ENCODE measurements at regions not wholly inside any gene's neighbourhood (a gene's known extent, or its start where the extent isn't known, plus 50 kb on each side); places are given as distances from the start of the nearest gene placed in this dataset.
"Not testable (repeated sequence)": the region's sequence is repeated elsewhere in the genome, so short reads cannot be mapped to it uniquely, and the experiment has no call there.

DNA sequence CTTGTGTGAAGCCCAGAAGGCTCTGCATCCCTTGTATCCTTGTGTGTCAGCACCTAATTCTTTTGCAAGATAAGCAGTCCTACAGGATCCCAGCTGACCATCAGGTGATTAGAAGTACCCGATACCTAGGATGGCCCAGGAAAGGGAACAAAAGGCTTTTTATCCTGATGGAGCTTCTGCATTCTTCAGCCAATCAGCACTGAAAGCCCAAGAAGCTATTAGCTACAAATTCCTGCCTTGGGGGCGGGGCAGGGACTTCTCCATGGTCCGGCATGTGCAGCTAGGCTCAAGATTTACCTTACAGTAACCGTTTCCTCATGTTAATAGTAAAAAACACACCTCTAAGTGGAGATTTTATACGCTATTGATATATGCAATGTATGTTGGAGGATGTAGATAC lies 264.6 kb upstream of the THUMPD2 start:
- no peak for DNase-seq

DNA sequence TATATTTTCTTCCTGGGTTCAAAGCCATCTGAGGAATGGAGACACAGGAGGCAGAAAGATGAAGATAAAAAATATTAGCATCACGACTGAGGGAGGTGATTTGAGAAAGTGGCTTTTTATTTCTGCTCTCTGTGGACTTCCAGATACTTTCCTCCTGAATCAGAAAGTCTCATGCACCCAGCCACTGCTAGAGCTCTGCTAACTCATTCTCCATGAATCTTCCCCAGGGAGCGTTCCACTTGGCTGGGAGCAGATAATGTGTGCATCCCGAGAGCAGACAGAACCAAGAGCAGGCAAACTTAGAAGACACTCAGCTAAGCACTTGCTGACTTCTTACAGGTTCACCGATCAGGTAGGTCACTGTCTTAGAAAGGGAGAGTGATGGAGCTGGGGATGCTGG lies 264.1 kb upstream of the THUMPD2 start:
- DNase-seq = no peak

DNA sequence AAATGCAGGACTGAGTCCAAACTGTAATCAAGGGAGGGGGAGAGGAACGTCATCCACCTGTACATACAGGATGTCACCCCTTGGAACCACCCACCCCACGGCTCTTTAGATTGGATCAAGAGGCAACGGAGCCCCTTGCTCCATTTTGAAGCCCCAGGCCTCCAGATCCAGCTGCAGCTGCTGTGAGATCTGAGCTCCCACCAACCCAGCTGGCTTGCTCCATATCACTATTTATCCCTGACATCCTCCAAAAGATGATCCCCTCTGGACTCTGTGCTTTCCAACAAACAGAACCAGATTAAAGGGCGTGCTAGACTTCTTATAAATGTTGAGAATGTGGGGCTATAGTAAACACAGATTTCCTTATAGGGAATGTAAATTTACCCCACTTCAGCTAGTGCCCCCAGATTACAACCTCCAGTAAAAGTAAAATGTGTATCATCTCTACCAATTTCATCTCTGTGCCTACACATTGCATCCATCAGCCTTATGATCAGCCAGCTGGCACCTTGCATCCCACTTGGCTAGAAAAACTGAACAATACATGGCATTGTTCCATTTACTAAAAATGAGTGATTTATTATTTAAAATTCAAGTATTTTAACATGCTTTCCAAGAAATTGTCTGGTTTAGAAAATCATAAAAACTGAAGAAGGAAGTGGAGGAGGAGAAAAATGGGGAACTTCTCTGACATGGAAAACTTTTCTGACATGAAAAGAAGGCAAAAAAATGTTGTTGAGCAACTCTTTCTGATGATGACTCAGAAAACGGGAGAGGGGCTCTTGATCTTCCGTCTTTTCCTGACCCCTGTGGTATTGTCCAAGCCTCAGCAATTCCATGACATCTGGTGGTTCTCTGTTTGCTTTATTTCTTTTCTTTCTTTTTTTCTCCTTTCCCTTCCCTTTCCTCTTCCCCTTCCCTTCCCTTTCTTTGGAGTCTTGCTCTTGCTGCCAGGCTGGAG lies 262.6 kb upstream of the THUMPD2 start:
- no peak for DNase-seq

DNA sequence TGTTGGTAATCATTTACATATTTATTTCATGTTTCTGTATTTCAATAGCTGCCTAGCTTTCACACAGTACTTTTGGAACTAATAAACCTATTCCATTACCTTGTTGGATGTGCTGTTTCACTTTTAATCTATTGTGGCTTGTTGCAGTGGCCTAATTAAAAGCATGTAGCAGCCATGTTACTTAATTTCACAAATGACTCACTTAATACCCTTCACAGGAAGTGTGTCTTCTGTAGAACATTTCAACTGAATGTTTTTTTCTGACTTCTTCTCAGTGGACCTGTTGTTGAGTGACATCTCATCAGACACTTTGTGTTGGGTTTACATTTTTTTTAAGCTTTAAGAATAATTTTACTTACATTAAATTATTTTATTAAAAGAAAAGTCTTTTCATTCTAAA lies 260.5 kb upstream of the THUMPD2 start:
- DNase-seq = no peak

DNA sequence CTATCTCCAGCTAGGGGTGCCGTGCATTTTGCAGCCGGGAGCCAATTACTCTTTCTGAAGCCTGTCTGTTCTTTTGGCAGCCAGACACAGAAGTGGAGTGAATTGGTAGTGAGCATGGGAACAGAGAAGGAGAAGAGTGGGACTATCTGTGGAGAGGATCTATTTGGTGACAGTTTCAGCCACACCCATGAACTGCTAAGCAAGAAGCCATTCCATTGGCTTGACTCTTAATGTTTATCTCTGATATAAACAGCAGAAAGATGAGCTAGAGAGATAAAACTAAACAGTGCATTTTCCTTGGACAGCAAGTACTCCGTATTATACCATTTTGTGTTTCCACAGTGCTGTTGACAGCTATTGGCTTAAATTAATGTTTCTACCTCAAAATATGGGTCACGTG lies 259.6 kb upstream of the THUMPD2 start:
- no peak for DNase-seq

DNA sequence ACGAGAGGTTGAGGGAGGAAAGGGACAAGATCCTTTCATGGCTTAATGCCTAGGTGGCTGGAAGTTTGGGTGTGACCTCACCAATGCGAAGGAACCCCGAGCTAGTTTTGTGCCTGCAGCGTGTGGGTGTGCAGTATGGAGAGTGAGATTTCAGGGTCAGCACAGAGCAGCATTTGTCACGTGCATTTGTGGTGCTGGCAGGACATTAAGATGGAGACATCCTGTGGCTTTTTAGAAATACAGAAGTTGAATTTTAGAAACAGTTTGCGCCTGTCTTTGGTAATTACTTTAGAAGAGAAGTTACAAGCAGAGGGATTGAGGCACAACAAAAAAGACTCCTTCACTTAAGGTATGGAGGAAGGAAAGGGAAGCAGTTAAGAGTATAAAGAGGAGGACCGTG lies 258.2 kb upstream of the THUMPD2 start:
- DNase-seq = no peak

DNA sequence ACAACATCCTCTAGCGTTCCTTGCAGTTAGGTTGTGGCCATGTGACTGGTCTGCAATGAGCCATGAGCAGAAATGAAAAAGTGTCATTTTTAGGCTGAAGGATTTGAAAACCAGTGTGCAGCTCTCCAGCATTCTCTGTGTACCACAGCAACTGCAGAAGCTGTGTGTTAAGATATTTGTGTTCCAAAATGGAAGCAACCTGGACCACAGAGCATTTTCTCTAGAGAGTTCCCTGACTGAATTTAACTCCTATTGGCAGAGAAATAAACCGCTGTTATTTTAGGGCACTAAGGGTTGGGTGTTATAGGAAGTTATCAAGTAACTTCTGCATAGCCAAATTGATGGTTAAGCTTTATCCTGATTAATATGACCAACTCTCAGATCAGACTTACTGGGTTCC lies 257.2 kb upstream of the THUMPD2 start:
- no peak for DNase-seq

DNA sequence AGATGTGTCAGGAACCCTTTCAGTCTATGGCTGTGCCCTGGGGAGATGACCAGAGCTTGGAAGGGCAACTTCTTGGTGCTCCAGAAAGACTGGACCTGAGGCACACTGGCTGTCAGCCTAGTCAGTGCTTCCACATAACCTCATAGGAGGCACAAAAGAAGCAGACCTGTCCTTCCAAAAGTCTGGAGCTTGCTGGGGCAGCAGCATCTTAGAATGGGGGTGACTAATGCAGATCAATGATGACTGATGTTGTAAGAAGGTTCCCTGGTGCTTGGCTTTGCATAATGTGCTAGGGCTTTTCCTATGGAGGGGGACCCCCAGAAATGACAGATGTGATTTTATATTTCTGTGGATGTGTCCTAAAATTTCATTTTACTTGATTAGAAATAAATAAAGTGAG lies 255.7 kb upstream of the THUMPD2 start:
- no peak for DNase-seq

DNA sequence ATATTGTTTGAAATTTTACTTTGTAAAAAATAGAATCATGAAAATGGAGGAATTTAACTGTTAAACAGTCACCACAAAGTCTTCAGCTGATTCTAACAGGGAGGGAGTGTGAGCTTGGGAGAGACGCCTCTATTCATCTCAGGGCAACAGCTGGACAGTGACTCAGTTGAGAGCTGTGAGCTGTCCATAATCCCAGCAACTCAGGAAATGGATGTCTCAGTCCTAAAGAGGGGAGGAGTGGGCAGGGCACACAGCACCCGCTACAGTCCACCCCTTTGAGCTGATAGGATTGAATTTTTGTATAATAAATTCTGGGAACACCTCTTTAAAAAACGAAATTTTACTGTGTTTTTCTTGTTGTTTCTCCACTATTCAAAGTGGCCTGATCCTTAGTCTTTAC lies 255.1 kb upstream of the THUMPD2 start:
- DNase-seq = no peak

DNA sequence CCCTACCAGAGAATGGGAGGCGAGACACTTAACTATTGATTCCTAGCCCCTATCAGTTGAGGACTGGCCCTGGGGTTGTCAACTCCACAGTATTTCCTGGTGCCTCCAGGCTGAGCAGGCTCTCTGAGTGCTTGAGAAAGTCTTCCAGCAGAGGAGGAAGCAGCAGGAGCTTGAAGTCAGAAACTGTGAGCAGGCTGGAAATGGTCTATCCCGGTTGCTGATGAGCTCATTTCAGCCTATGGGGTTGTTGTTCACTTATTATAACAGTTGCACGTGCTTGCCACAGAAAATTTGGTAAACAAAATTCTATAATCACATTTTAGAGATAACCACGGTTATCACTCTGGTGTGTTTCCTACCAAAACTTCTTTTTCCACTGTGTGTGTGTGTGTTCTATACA lies 254.7 kb upstream of the THUMPD2 start:
- DNase-seq = no peak

DNA sequence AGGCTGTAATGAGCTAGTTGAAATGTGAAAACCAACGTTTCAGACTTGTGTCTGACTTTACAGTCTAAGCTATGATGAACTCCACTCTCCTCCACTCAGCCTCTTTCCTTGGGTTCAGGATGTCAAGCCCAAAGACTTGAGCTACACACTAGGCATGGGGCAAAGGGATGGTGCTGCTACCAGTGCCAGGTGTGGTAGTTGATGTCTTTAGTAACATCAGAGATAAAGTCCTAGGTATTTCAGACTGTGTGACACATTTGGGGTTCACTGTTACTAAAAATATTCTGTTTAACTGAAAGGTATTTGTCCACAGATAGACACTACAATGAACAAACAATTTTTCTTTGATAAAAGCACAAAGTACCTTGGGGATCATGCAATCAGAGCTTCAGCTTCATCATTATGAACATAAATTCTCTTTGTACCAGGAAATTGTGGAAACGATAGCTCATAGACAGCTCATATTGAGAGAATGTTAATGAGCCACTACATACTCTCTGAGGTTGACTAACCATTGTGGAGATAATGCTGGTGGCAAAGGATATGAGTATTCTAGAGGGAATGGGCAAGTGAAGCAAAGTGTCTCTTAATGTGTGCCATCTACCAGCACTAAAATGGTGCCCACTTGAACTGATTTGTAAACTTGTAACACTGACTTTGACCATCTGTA lies 253.7 kb upstream of the THUMPD2 start:
- DNase-seq = no peak

DNA sequence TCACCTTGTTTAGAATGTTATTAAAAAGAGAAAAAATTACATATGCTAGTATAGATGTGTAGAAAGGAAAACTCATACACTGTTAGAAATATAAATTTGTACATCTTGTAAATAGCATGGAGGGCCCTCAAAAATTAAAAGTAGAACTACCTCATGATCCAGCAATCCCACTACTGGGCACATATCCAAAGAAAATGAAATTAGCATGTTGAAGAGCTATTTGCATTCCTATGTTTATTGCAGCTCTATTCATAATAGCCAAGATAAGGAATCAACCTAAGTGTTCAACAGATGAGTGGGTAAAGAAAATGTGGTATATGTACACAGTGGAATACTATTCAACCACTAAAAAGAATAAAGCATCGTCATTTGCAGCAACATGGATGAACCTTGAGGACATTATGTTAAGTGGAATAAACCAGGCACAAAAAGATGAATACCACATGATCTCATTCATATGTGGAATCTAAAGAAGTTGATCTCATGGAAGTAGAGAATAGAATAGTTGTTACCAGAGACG lies 251.5 kb upstream of the THUMPD2 start:
- no peak for DNase-seq

DNA sequence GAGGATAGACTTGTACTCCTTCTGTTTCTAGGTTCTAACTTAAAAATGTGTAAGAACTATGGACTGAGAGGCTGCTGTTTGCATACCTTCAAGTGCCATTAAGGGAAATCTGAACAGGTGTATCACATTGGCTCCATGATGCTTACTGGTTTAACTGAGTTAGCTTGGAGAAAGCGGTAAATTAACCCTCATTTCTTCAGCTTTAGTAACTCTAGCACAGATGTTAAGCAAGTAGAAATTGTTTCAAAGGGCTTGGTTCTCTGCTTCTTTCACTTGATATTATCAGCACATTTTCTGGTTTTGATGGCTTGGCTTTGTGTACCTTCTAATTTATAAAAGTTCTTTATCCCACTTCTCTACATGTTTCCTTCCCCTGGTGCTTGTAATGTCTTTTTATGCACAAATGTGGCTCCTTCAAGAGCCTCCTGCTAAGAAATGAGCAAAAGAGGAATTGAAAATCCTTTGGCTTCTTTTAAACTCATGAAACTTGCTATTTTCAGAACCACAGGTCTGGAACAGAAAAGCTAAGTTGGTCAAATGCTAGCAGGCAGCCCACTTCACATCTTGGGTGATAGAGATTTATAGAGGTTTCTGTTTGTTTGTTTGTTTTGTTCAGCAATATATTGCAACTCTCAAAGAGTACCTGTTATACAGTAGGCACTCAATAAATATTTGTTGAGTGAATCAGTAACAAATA lies 249.9 kb upstream of the THUMPD2 start:
- no peak for DNase-seq

DNA sequence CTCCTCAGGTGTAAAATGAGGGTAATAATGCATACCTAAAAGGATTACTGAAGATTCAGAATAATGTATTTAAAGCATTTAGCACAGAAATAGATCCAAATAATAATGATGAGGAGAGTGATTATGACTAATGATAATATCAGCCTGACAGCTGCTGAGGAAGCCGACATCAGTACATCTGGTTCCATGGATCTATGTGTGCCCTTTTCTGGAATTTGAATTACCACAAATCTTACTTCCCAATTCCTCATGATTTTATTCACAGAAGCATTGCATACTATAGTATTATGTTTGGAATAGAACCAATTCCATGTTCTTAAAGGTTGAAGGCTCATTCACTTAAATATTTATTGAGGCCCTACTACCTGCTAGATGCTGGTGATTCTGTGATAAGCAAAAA lies 248.9 kb upstream of the THUMPD2 start:
- DNase-seq = no peak

DNA sequence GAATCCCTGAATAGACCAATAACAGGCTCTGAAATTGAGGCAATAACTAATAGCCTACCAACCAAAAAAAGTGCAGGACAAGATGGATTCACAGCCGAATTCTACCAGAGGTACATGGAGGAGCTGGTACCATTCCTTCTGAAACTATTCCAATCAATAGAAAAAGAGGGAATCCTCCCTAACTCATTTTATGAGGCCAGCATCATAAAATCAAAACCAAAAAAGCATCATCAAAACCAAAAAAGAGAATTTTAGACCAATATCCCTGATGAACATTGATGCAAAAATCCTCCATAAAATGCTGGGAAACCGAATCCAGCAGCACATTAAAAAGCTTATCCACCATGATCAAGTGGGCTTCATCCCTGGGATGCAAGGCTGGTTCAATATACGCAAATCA lies 246.2 kb upstream of the THUMPD2 start:
- not testable (repeated sequence) for DNase-seq

DNA sequence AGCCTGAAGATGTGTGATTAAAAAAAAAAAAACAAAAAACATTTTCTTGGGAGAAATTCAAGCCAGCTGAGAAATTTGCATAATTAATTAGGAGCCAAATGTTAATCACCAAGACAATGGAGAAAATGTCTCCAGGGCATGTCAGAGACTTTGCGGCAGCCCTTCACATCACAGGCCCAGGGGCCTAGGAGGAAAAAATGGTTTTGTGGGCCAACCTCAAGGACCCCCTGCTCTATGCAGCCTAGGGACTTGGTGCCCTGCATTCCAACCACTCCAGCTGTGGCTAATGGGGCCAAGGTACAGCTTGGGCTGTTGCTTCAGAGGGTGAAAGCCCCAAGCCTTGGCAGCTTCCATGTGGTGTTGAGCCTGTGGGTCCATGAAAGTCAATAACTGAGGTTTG lies 241.9 kb upstream of the THUMPD2 start:
- DNase-seq = no peak

DNA sequence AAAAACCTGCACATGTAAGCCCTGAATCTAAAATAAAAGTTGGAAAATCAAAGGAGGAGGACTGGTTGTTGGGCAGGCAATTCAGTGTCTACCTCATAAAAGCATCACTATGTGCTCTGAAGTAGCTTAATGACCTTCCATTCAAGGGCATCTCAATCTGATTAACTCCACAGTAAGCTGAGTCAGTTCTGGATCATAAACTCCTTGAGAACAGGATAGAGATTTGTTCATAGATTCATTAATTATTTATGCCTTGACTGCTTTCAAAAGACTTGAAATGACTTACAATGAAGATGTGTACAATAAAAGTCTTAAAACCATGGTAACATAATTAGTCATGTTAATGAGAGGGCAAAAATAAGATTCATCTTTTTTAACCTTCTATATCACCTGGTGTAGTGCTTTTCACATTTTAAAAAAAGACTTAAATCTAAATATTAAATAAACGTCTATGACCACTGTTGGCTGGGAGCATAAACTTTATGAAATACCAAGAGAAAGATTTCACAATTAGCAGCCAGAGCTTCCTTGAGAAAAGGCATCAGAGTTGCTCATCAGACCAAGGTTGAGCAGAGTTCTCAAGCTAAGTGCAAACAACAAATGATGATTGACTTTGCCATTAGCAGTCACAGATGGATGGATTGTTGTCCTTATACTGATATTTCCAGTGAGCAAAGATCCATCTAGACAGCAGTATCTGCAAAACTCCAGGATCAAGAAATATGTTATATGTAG lies 237.3 kb upstream of the THUMPD2 start:
- DNase-seq = no peak

DNA sequence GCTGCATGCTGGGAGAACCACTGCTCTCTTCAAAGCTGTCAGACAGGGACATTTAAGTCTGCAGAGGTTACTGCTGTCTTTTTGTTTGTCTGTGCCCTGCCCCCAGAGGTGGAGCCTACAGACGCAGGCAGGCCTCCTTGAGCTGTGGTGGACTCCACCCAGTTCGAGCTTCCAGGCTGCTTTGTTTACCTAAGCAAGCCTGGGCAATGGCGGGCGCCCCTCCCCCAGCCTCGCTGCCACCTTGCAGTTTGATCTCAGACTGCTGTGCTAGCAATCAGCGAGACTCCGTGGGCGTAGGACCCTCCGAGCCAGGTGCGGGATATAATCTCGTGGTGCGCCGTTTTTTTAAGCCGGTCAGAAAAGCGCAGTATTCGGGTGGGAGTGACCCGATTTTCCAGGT lies 234.9 kb upstream of the THUMPD2 start:
- not testable (repeated sequence) for DNase-seq

DNA sequence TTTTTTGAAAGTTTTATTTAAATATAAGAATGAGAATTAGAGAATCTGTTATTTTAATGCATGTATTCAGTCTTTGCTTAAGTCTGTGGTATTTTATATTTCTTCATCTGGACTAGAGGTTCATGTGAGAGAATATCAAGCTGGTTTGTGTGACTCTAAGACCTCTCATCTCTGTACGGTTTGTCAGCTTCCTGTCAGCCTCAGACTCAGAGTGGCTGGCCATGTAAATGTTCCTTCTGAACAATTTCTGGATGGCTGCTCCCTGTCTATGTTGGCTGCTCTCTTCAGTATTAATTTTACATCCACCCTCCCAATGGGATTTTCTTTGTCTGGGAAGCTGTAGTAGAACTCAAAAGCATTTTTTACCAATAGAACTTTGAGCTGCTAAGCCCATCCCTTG lies 225.3 kb upstream of the THUMPD2 start:
- DNase-seq = no peak

DNA sequence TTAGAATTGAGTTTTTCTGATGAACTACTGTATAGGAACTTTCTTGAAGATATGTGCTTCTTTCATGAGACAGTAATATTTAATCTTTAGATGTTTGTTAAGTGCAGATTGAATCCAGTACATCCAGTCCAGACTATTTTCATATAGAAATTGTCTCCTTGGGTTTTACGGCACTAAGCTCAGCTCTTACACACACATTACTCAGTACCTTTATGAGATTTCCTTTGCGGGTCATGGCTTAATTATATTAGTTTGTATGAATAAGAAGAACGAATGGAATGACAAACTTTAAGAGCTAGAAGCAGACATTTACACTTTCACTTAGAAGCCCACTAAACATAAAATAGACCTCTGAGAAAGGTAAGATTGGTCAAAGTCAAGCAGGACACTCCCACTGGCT lies 223.3 kb upstream of the THUMPD2 start:
- no peak for DNase-seq

DNA sequence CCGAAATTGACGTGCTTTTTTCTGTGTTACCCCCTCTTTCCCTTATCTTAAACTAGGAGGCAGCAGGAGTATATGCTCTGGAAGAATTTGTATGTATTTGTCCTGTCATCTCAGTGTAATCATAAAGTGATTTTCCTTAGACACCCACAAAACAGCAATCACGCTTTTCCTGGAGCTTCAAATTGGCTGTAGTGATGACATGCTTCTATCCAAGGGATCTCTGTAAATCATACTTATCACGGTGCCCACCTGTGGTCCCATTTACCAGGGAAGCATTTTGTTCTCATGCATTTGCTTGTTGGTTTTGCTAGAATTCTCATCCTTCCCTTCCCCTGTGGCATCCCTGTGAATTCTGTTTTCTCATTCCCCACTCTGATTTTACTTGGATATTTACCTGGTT lies 220.8 kb upstream of the THUMPD2 start:
- DNase-seq = no peak

DNA sequence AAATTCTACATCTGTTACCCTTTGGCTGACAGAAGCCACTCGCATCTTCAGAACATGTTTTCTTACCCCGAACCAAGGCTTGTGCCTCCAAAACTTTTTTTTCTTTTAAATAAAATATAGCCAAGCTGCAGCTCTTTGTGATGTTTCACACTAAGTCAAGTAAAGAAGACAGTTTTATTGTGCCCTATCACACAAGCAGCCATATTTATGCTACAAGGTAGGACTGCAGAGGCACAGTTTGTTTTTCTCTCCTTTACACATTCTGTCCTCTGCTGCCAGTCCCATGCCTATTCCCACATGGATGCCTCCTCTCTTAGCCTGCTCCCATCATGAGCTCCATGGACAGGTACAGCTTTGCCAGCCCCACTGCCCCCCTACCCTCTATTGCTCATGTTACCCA lies 219.6 kb upstream of the THUMPD2 start:
- no peak for DNase-seq

DNA sequence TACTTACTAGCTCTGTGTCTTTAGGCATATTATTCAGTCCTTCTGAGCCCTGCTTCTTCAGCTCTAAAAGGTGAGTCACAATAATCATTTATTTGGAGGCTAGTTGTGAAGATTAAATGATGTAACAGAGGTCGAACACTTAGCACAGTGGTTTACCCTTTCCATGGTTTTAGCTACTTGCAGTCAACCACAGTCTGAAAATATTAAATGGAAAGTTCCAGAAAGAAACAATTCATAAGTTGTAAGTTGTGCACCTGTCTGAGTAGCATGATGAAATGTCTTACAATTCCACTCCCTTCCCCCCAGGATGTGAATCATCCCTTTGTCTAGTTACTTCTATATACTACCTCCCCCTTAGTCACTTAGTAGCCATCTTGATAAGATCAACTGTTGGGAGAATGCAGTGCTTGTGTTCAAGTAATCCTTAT lies 217.6 kb upstream of the THUMPD2 start:
- DNase-seq = no peak

Data from cerebellar nuclear complex (tissue), 1 donor.